ENCODE measurements at regions not wholly inside any gene's neighbourhood (a gene's known extent, or its start where the extent isn't known, plus 50 kb on each side); places are given as distances from the start of the nearest gene placed in this dataset.
"Not testable (repeated sequence)": the region's sequence is repeated elsewhere in the genome, so short reads cannot be mapped to it uniquely, and the experiment has no call there.

GRCh38 chr13:82165396-82166174, 1716.7 kb downstream of the SLITRK1 start:
- Histone ChIP-seq H3K27ac (ENCODE audit: insufficient read depth, low read depth, low read length) (no peak overlapping the region), H3K79me2 (ENCODE audit: control insufficient read depth, insufficient read depth, low read length) (no peaks in the 10 kb centered on the region), H3K4me2 (ENCODE audit: insufficient read depth, low read length) (no peak overlapping the region), H3K9me1 (replicated peaks; ENCODE audit: control insufficient read depth, extremely low read depth, insufficient read depth, low read length) (no peaks in the 10 kb centered on the region), H2AFZ (ENCODE audit: low read depth, low read length) (no peak overlapping the region), H3K9me3 (replicated peaks; ENCODE audit: control insufficient read depth, insufficient read depth, low read length) (no peaks in the 10 kb centered on the region), H3K27me3 (ENCODE audit: control insufficient read depth in 2 of 2, insufficient read depth in 2 of 2, low read length in 2 of 2) (no peaks in the 10 kb centered on the region), H3K36me3 (ENCODE audit: control insufficient read depth in 2 of 2, extremely low read depth in 1 of 2, insufficient read depth in 2 of 2, low read length in 2 of 2) (no peaks in the 10 kb centered on the region), H3K4me1 (ENCODE audit: control insufficient read depth, extremely low read depth, insufficient read depth, low read length) (no peaks in the 10 kb centered on the region), H4K20me1 (replicated peaks; ENCODE audit: control insufficient read depth, extremely low read depth, insufficient read depth, low read length) (no peaks in the 10 kb centered on the region), H3K9ac (replicated peaks; ENCODE audit: extremely low read depth, insufficient read depth, low read length) (no peak overlapping the region), H3K4me3 (replicated peaks in 1 of 3; ENCODE audit: insufficient read depth in 1 of 3, low read depth in 1 of 3, low read length in 3 of 3) (no peak overlapping the region)
- intact Hi-C loops (cut with micrococcal nuclease), result no loop called here
- BruUV-seq (replicated peaks), result no TSS peak
- POLR2A ChIA-PET, result no interaction called here
- TF ChIP-seq JUN (IDR thresholded peaks at IDR 0.05; ENCODE audit: borderline replicate concordance, insufficient read depth, insufficient read length, low read depth) (no peak), EZH2 (IDR thresholded peaks at IDR 0.05; ENCODE audit: borderline replicate concordance, low read depth, low read length, severe bottlenecking) (no peak), MAX (IDR thresholded peaks at IDR 0.05; ENCODE audit: insufficient read depth, insufficient read length) (no peak), CTCF (IDR thresholded peaks at IDR 0.05; ENCODE audit: extremely low read depth in 1 of 2, insufficient read depth in 1 of 2, low read depth in 1 of 2, low read length in 2 of 2) (no peak), POLR2AphosphoS5 (IDR thresholded peaks at IDR 0.05; ENCODE audit: insufficient read depth, low read depth, low read length) (no peak), MYC (IDR thresholded peaks at IDR 0.05; ENCODE audit: low read depth, low read length) (no peak), POLR2A (IDR thresholded peaks at IDR 0.05; ENCODE audit: low read depth, low read length) (no peak), GATA2 (IDR thresholded peaks at IDR 0.05; ENCODE audit: insufficient read depth, insufficient read length, low read depth, low read length) (no peak), FOS (IDR thresholded peaks at IDR 0.05; ENCODE audit: borderline replicate concordance, insufficient read depth, low read length) (no peak)
- FAIRE-seq, result no peak
- dilution Hi-C loops (cut with MboI; ENCODE audit: extremely low pct_ligation_motif_present, low sequenced_read_pairs), result no loop called here
- no peak for DNase-seq (ENCODE audit: low read depth, low spot score)
- CTCF ChIA-PET, result no interaction called here

- H3K4me2 ChIP-seq (ENCODE audit: insufficient read depth, low read length); H3K9ac ChIP-seq (replicated peaks; ENCODE audit: extremely low read depth, insufficient read depth, low read length); BruUV-seq (replicated peaks); H3K79me2 ChIP-seq (ENCODE audit: control insufficient read depth, insufficient read depth, low read length); H3K4me1 ChIP-seq (ENCODE audit: control insufficient read depth, extremely low read depth, insufficient read depth, low read length); intact Hi-C loops (cut with micrococcal nuclease); H3K27ac ChIP-seq (ENCODE audit: insufficient read depth, low read depth, low read length); FAIRE-seq; dilution Hi-C loops (cut with MboI; ENCODE audit: extremely low pct_ligation_motif_present, low sequenced_read_pairs); POLR2A ChIA-PET; H4K20me1 ChIP-seq (replicated peaks; ENCODE audit: control insufficient read depth, extremely low read depth, insufficient read depth, low read length); H3K36me3 ChIP-seq (ENCODE audit: control insufficient read depth in 2 of 2, extremely low read depth in 1 of 2, insufficient read depth in 2 of 2, low read length in 2 of 2); H2AFZ ChIP-seq (ENCODE audit: low read depth, low read length); DNase-seq (ENCODE audit: low read depth, low spot score); H3K27me3 ChIP-seq (ENCODE audit: control insufficient read depth in 2 of 2, insufficient read depth in 2 of 2, low read length in 2 of 2); H3K4me3 ChIP-seq (replicated peaks in 1 of 3; ENCODE audit: insufficient read depth in 1 of 3, low read depth in 1 of 3, low read length in 3 of 3); H3K9me1 ChIP-seq (replicated peaks; ENCODE audit: control insufficient read depth, extremely low read depth, insufficient read depth, low read length); H3K9me3 ChIP-seq (replicated peaks; ENCODE audit: control insufficient read depth, insufficient read depth, low read length): not testable (repeated sequence)
- CTCF ChIA-PET, result interaction anchor here (1.1 kb wide), 1 partner anchor 11 kb away, joined by 3 read pairs; no protein-coding TSS in a partner anchor
Observed at GRCh38 chr13:82164780-82165395, 1717.4 kb downstream of the SLITRK1 start.

Measured in endothelial cell of umbilical vein (primary cell).